ENCODE measurements at regions not wholly inside any gene's neighbourhood (a gene's known extent, or its start where the extent isn't known, plus 50 kb on each side); places are given as distances from the start of the nearest gene placed in this dataset.

GRCh38 chrX:125205918-125206665, 113.6 kb upstream of the TEX13C start:
- dilution Hi-C loops (cut with MboI; ENCODE audit: extremely low pct_ligation_motif_present, low sequenced_read_pairs): no loop called here
- Histone ChIP-seq H3K4me2 (ENCODE audit: control insufficient read depth, extremely low read depth, insufficient read depth, low read depth, low read length) (peak overlapping the region; percentile 69), H3K4me1 (ENCODE audit: control insufficient read depth, extremely low read depth, insufficient read depth, low read length) (no peaks in the 10 kb centered on the region), H3K9ac (ENCODE audit: control insufficient read depth, extremely low read depth, insufficient read depth, low read length) (no peak overlapping the region), H3K79me2 (ENCODE audit: control insufficient read depth, insufficient read depth, low read length) (no peaks in the 10 kb centered on the region), H4K20me1 (ENCODE audit: control insufficient read depth, extremely low read depth, insufficient read depth, low read length) (no peaks in the 10 kb centered on the region), H3K36me3 (ENCODE audit: control insufficient read depth in 2 of 2, extremely low read depth in 1 of 2, insufficient read depth in 2 of 2, low read length in 2 of 2) (no peaks in the 10 kb centered on the region), H3K9me1 (ENCODE audit: control insufficient read depth, extremely low read depth, insufficient read depth, low read length) (no peaks in the 10 kb centered on the region), H3K9me3 (ENCODE audit: control insufficient read depth, low read depth, low read length) (no peaks in the 10 kb centered on the region), H3K27ac (ENCODE audit: control insufficient read depth, insufficient read depth, low read length) (no peak overlapping the region), H3K4me3 (ENCODE audit: control insufficient read depth in 2 of 3, extremely low read depth in 1 of 3, insufficient read depth in 2 of 3, low read depth in 1 of 3, low read length in 3 of 3) (peak overlapping the region; percentile 34 to 49 (median 49)), H2AFZ (ENCODE audit: control insufficient read depth, low read length) (peak overlapping the region; percentile 63), H3K27me3 (ENCODE audit: control insufficient read depth, extremely low read depth, insufficient read depth, low read length) (peaks cover 27% of the 10 kb centered on the region)
- no peak for DNase-seq (ENCODE audit: low read depth, low spot score)
- peak in 1 of 3 experiments; percentile 9 for TF ChIP-seq CTCF (optimal IDR thresholded peaks at IDR 0.05 in 1 of 3, IDR thresholded peaks at IDR 0.05 in 1 of 3, conservative IDR thresholded peaks at IDR 0.05 in 1 of 3; ENCODE audit: extremely low read depth in 1 of 3, insufficient read depth in 2 of 3, low read length in 3 of 3)
- TF ChIP-seq EZH2 (IDR thresholded peaks at IDR 0.05; ENCODE audit: low read length): peak; percentile 1
- no peak for FAIRE-seq

GRCh38 chrX:125210146-125210545, 109.5 kb upstream of the TEX13C start:
- Histone ChIP-seq H3K4me2 (ENCODE audit: control insufficient read depth, extremely low read depth, insufficient read depth, low read depth, low read length) (no peak overlapping the region), H3K9me3 (ENCODE audit: control insufficient read depth, low read depth, low read length) (no peaks in the 10 kb centered on the region), H3K4me3 (ENCODE audit: control insufficient read depth in 2 of 3, extremely low read depth in 1 of 3, insufficient read depth in 2 of 3, low read depth in 1 of 3, low read length in 3 of 3) (no peak overlapping the region), H3K9me1 (ENCODE audit: control insufficient read depth, extremely low read depth, insufficient read depth, low read length) (no peaks in the 10 kb centered on the region), H3K4me1 (ENCODE audit: control insufficient read depth, extremely low read depth, insufficient read depth, low read length) (no peaks in the 10 kb centered on the region), H2AFZ (ENCODE audit: control insufficient read depth, low read length) (no peak overlapping the region), H3K9ac (ENCODE audit: control insufficient read depth, extremely low read depth, insufficient read depth, low read length) (no peak overlapping the region), H3K79me2 (ENCODE audit: control insufficient read depth, insufficient read depth, low read length) (no peaks in the 10 kb centered on the region), H3K27ac (ENCODE audit: control insufficient read depth, insufficient read depth, low read length) (no peak overlapping the region), H4K20me1 (ENCODE audit: control insufficient read depth, extremely low read depth, insufficient read depth, low read length) (no peaks in the 10 kb centered on the region), H3K27me3 (ENCODE audit: control insufficient read depth, extremely low read depth, insufficient read depth, low read length) (peaks cover 9% of the 10 kb centered on the region), H3K36me3 (ENCODE audit: control insufficient read depth in 2 of 2, extremely low read depth in 1 of 2, insufficient read depth in 2 of 2, low read length in 2 of 2) (no peaks in the 10 kb centered on the region)
- TF ChIP-seq CTCF (optimal IDR thresholded peaks at IDR 0.05 in 1 of 3, IDR thresholded peaks at IDR 0.05 in 1 of 3, conservative IDR thresholded peaks at IDR 0.05 in 1 of 3; ENCODE audit: extremely low read depth in 1 of 3, insufficient read depth in 2 of 3, low read length in 3 of 3): no peak
- TF ChIP-seq EZH2 (IDR thresholded peaks at IDR 0.05; ENCODE audit: low read length): no peak
- DNase-seq (ENCODE audit: low read depth, low spot score) (no peak), FAIRE-seq (no peak)
- dilution Hi-C loops (cut with MboI; ENCODE audit: extremely low pct_ligation_motif_present, low sequenced_read_pairs): no loop called here
